HEK293 (cell line): ENCODE measurements at regions not wholly inside any gene's neighbourhood (a gene's known extent, or its start where the extent isn't known, plus 50 kb on each side); places are given as distances from the start of the nearest gene placed in this dataset.

Experiments
- CTCF ChIA-PET: fragments of 350-600 bp; formaldehyde crosslinking; extraction: SDS; loops from one replicate; lab custom pipeline; 2021; ENCODE audit warnings: antibody characterized with exemption; lab: Yijun Ruan, JAX
- POLR2A ChIA-PET: fragments of 300-600 bp; formaldehyde crosslinking; extraction: SDS; loops from one replicate; lab custom pipeline; 2020; ENCODE audit warnings: antibody characterized with exemption, inconsistent platforms; lab: Yijun Ruan, JAX
- H3K27ac ChIP-seq: fragments of 200-500 bp; sonication (Bioruptor generic); 2 replicates; pipeline ENCODE4 v1.5.1; 2014; ENCODE audit warnings: low read depth, low read length, control low read depth, inconsistent platforms; ENCODE audit errors: extremely low read depth
- H3K36me3 ChIP-seq, 2 experiments: fragments of 200-500 bp in 1 of 2; sonication (Bioruptor generic) in 1 of 2; 1 replicate in 1 of 2; 2 replicates in 1 of 2; pipeline ENCODE4 v1.5.1; 2014 to 2017; ENCODE audit warnings: inconsistent platforms in 2 of 2, low read length in 2 of 2; ENCODE audit not compliant: control insufficient read depth in 2 of 2, insufficient read depth in 1 of 2
- H3K4me1 ChIP-seq: fragments of 200-500 bp; sonication (Bioruptor generic); 2 replicates; pipeline ENCODE4 v1.5.1; 2014; ENCODE audit warnings: mild to moderate bottlenecking, low read length, inconsistent platforms; ENCODE audit not compliant: control insufficient read depth, insufficient read depth
- H3K4me3 ChIP-seq: 2 replicates; pipeline ENCODE4 v1.5.1; 2011; ENCODE audit warnings: low read depth, mild to moderate bottlenecking, control low read depth, low read length, moderate library complexity
- H3K9me3 ChIP-seq: fragments of 200-500 bp; sonication (Bioruptor generic); 2 replicates; pipeline ENCODE4 v1.5.1; 2014; ENCODE audit warnings: low read depth, low read length, inconsistent platforms; ENCODE audit not compliant: control insufficient read depth, insufficient read depth
- MZF1 ChIP-seq: fragments of 450-650 bp; formaldehyde crosslinking; IDR thresholded peaks from 2 replicates; pipeline ENCODE4 v1.5.1; 2017; ENCODE audit warnings: missing biosample characterization, missing genetic modification characterization, borderline replicate concordance
- OSR2 ChIP-seq: fragments of 450-650 bp; formaldehyde crosslinking; IDR thresholded peaks from 2 replicates; pipeline ENCODE4 v1.5.1; 2016; ENCODE audit warnings: missing biosample characterization, missing genetic modification characterization
- RBAK ChIP-seq: fragments of 450-650 bp; formaldehyde crosslinking; IDR thresholded peaks from 2 replicates; pipeline ENCODE4 v1.5.1; 2016; ENCODE audit warnings: missing biosample characterization, missing genetic modification characterization
- SCRT1 ChIP-seq: fragments of 450-650 bp; formaldehyde crosslinking; IDR thresholded peaks from 2 replicates; pipeline ENCODE4 v1.5.1; 2016; ENCODE audit warnings: missing biosample characterization, missing genetic modification characterization, borderline replicate concordance
- ZBTB21 ChIP-seq: fragments of 450-650 bp; formaldehyde crosslinking; IDR thresholded peaks from 2 replicates; pipeline ENCODE4 v1.5.1; 2017; ENCODE audit warnings: missing biosample characterization, missing genetic modification characterization
- ZBTB7A ChIP-seq: fragments of 450-650 bp; formaldehyde crosslinking; IDR thresholded peaks from 2 replicates; pipeline ENCODE4 v1.5.1; 2016; ENCODE audit warnings: low read depth, missing biosample characterization, missing genetic modification characterization
- ZNF138 ChIP-seq: fragments of 450-650 bp; formaldehyde crosslinking; IDR thresholded peaks from 2 replicates; pipeline ENCODE4 v1.5.1; 2016; ENCODE audit warnings: missing biosample characterization, missing genetic modification characterization, borderline replicate concordance
- ZNF140 ChIP-seq: fragments of 450-650 bp; formaldehyde crosslinking; IDR thresholded peaks from 2 replicates; pipeline ENCODE4 v1.5.1; 2016; ENCODE audit warnings: missing biosample characterization, missing genetic modification characterization
- ZNF157 ChIP-seq: fragments of 450-650 bp; formaldehyde crosslinking; IDR thresholded peaks from 2 replicates; pipeline ENCODE4 v1.5.1; 2016; ENCODE audit warnings: missing biosample characterization, missing genetic modification characterization
- ZNF169 ChIP-seq: fragments of 450-650 bp; formaldehyde crosslinking; IDR thresholded peaks from 2 replicates; pipeline ENCODE4 v1.5.1; 2016; ENCODE audit warnings: missing biosample characterization, missing genetic modification characterization
- ZNF19 ChIP-seq: fragments of 450-650 bp; formaldehyde crosslinking; IDR thresholded peaks from 2 replicates; pipeline ENCODE4; 2016; ENCODE audit warnings: missing biosample characterization, missing genetic modification characterization, low read depth
- ZNF214 ChIP-seq: fragments of 450-650 bp; formaldehyde crosslinking; IDR thresholded peaks from 2 replicates; pipeline ENCODE4 v1.5.1; 2017; ENCODE audit warnings: missing biosample characterization, mild to moderate bottlenecking, missing genetic modification characterization, borderline replicate concordance
- ZNF23 ChIP-seq: fragments of 450-650 bp; formaldehyde crosslinking; IDR thresholded peaks from 2 replicates; pipeline ENCODE4 v1.5.1; 2016; ENCODE audit warnings: missing biosample characterization, missing genetic modification characterization, borderline replicate concordance
- ZNF248 ChIP-seq: fragments of 450-650 bp; formaldehyde crosslinking; IDR thresholded peaks from 2 replicates; pipeline ENCODE4 v1.5.1; 2017; ENCODE audit warnings: missing biosample characterization, missing genetic modification characterization
- ZNF274 ChIP-seq, 2 experiments: fragments of 200-500 bp in 1 of 2; fragments of 450-650 bp in 1 of 2; sonication (Bioruptor generic) in 1 of 2; formaldehyde crosslinking in 1 of 2; IDR thresholded peaks; 2 replicates each; pipeline versions ENCODE4 v1.5.1 to v1.6.1; 2014 to 2016; ENCODE audit warnings: borderline replicate concordance in 1 of 2, inconsistent platforms in 1 of 2, low read length in 1 of 2, missing biosample characterization in 1 of 2, missing genetic modification characterization in 1 of 2
- ZNF341 ChIP-seq: fragments of 450-650 bp; formaldehyde crosslinking; IDR thresholded peaks from 2 replicates; pipeline ENCODE4; 2016; ENCODE audit warnings: low read depth, missing biosample characterization, missing genetic modification characterization
- ZNF350 ChIP-seq: fragments of 450-650 bp; formaldehyde crosslinking; IDR thresholded peaks from 2 replicates; pipeline ENCODE4 v1.5.0; 2017; ENCODE audit warnings: missing biosample characterization, mild to moderate bottlenecking, missing genetic modification characterization
- ZNF433 ChIP-seq: fragments of 450-650 bp; formaldehyde crosslinking; IDR thresholded peaks from 2 replicates; pipeline ENCODE4 v1.5.1; 2016; ENCODE audit warnings: missing biosample characterization, missing genetic modification characterization, low read depth
- ZNF501 ChIP-seq: fragments of 450-650 bp; formaldehyde crosslinking; IDR thresholded peaks from 2 replicates; pipeline ENCODE4 v1.5.1; 2016; ENCODE audit warnings: missing biosample characterization, missing genetic modification characterization
- ZNF514 ChIP-seq: fragments of 450-650 bp; formaldehyde crosslinking; IDR thresholded peaks from 2 replicates; pipeline ENCODE4 v1.5.1; 2016; ENCODE audit warnings: missing biosample characterization, missing genetic modification characterization
- ZNF561 ChIP-seq: fragments of 450-650 bp; IDR thresholded peaks from 2 replicates; pipeline ENCODE4 v1.5.1; 2018; ENCODE audit warnings: missing biosample characterization, missing genetic modification characterization, borderline replicate concordance
- ZNF621 ChIP-seq: fragments of 450-650 bp; formaldehyde crosslinking; IDR thresholded peaks from 2 replicates; pipeline ENCODE4 v1.5.1; 2017; ENCODE audit warnings: missing biosample characterization, missing genetic modification characterization
- ZNF658 ChIP-seq: fragments of 450-650 bp; formaldehyde crosslinking; IDR thresholded peaks from 2 replicates; pipeline ENCODE4; 2016; ENCODE audit warnings: missing biosample characterization, missing genetic modification characterization
- ZNF670 ChIP-seq: fragments of 450-650 bp; formaldehyde crosslinking; IDR thresholded peaks from 2 replicates; pipeline ENCODE4 v1.5.1; 2016; ENCODE audit warnings: missing biosample characterization, missing genetic modification characterization, low read depth
- ZNF707 ChIP-seq: fragments of 450-650 bp; formaldehyde crosslinking; IDR thresholded peaks from 2 replicates; pipeline ENCODE4 v1.5.1; 2016; ENCODE audit warnings: missing biosample characterization, missing genetic modification characterization
- ZNF76 ChIP-seq: fragments of 450-650 bp; formaldehyde crosslinking; IDR thresholded peaks from 2 replicates; pipeline ENCODE4; 2016; ENCODE audit warnings: low read depth, missing biosample characterization, missing genetic modification characterization, borderline replicate concordance
- TF ChIP-seq, protein P1 (sequence below): fragments of 450-650 bp; formaldehyde crosslinking; IDR thresholded peaks from 2 replicates; pipeline ENCODE4 v1.5.1; 2016; ENCODE audit warnings: missing biosample characterization, missing genetic modification characterization
- TF ChIP-seq, protein P2 (sequence below): fragments of 450-650 bp; formaldehyde crosslinking; optimal IDR thresholded peaks from 2 replicates; pipeline ENCODE3; 2016; ENCODE audit warnings: missing biosample characterization, mild to moderate bottlenecking, missing genetic modification characterization
- TF ChIP-seq, protein P3 (sequence below): fragments of 450-650 bp; formaldehyde crosslinking; IDR thresholded peaks from 2 replicates; pipeline ENCODE4 v1.5.1; 2016; ENCODE audit warnings: missing biosample characterization, missing genetic modification characterization
- TF ChIP-seq, protein P4 (sequence below): fragments of 450-650 bp; formaldehyde crosslinking; IDR thresholded peaks from 2 replicates; pipeline ENCODE4 v1.5.1; 2017; ENCODE audit warnings: missing biosample characterization, missing genetic modification characterization
- TF ChIP-seq, protein P5 (sequence below): fragments of 450-650 bp; formaldehyde crosslinking; IDR thresholded peaks from 2 replicates; pipeline ENCODE4 v1.5.1; 2016; ENCODE audit warnings: missing biosample characterization, missing genetic modification characterization
- TF ChIP-seq, protein P6 (sequence below): fragments of 450-650 bp; formaldehyde crosslinking; IDR thresholded peaks from 2 replicates; pipeline ENCODE4 v1.5.1; 2017; ENCODE audit warnings: missing biosample characterization, missing genetic modification characterization

DNA sequence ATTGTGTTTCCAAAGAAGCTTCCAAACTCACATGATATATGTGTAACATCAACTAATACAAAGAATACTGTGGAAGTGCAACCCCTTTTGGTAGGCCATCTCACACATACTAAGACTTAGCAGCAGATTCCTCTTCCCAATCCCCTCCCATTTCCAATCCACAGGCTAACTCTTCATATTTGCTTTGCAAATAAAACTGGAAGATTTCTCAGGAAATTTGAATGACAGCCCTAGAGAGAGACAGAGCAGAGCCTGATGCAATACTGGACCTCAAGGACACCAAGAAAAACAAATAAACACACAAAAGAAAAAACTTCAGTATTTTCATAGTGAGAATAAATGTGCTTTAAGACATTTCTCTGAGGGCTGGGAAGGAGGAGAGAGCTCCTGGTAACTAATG lies 190.2 kb upstream of the BRINP3 start (continued):
- TF ChIP-seq, protein P1, sequence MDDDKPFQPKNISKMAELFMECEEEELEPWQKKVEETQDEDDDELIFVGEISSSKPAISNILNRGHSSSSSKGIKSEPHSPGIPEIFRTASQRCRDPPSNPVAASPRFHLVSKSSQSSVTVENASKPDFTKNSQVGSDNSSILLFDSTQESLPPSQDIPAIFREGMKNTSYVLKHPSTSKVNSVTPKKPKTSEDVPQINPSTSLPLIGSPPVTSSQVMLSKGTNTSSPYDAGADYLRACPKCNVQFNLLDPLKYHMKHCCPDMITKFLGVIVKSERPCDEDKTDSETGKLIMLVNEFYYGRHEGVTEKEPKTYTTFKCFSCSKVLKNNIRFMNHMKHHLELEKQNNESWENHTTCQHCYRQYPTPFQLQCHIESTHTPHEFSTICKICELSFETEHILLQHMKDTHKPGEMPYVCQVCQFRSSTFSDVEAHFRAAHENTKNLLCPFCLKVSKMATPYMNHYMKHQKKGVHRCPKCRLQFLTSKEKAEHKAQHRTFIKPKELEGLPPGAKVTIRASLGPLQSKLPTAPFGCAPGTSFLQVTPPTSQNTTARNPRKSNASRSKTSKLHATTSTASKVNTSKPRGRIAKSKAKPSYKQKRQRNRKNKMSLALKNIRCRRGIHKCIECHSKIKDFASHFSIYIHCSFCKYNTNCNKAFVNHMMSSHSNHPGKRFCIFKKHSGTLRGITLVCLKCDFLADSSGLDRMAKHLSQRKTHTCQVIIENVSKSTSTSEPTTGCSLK (tag by site-specific recombination) = no peak
- TF ChIP-seq ZNF169 (tag by site-specific recombination) (no peak), ZNF707 (tag by site-specific recombination) (no peak), ZNF248 (tag by site-specific recombination) (no peak), ZNF350 (no peak)
- TF ChIP-seq, protein P2, sequence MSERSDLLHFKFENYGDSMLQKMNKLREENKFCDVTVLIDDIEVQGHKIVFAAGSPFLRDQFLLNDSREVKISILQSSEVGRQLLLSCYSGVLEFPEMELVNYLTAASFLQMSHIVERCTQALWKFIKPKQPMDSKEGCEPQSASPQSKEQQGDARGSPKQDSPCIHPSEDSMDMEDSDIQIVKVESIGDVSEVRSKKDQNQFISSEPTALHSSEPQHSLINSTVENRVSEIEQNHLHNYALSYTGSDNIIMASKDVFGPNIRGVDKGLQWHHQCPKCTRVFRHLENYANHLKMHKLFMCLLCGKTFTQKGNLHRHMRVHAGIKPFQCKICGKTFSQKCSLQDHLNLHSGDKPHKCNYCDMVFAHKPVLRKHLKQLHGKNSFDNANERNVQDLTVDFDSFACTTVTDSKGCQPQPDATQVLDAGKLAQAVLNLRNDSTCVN = no peak
- TF ChIP-seq, protein P3, sequence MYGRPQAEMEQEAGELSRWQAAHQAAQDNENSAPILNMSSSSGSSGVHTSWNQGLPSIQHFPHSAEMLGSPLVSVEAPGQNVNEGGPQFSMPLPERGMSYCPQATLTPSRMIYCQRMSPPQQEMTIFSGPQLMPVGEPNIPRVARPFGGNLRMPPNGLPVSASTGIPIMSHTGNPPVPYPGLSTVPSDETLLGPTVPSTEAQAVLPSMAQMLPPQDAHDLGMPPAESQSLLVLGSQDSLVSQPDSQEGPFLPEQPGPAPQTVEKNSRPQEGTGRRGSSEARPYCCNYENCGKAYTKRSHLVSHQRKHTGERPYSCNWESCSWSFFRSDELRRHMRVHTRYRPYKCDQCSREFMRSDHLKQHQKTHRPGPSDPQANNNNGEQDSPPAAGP (tag by site-specific recombination) = no peak
- TF ChIP-seq, protein P4, sequence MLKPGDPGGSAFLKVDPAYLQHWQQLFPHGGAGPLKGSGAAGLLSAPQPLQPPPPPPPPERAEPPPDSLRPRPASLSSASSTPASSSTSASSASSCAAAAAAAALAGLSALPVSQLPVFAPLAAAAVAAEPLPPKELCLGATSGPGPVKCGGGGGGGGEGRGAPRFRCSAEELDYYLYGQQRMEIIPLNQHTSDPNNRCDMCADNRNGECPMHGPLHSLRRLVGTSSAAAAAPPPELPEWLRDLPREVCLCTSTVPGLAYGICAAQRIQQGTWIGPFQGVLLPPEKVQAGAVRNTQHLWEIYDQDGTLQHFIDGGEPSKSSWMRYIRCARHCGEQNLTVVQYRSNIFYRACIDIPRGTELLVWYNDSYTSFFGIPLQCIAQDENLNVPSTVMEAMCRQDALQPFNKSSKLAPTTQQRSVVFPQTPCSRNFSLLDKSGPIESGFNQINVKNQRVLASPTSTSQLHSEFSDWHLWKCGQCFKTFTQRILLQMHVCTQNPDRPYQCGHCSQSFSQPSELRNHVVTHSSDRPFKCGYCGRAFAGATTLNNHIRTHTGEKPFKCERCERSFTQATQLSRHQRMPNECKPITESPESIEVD (tag by site-specific recombination) = no peak

DNA sequence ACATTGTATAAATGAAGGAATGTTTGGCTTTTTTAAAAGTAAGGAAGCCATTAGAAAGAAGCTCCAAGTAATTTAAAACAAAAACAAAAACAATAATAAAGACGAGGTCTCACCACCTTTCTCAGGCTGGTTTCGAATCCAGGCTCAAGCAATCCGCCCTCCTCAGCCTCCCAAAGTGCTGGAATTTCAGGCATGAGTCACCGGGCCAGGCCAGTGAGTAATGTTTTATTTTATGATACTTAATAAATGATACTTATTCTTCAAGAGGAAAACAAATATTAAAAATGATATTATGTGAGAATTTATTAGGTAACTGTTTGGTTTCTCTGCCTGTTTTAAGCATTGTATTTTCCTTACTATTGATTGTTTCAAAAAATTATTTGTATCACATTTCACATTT lies 201.4 kb upstream of the BRINP3 start:
- POLR2A ChIA-PET = no interaction called here
- CTCF ChIA-PET = no interaction called here
- H3K27ac ChIP-seq = no peak overlapping the region

DNA sequence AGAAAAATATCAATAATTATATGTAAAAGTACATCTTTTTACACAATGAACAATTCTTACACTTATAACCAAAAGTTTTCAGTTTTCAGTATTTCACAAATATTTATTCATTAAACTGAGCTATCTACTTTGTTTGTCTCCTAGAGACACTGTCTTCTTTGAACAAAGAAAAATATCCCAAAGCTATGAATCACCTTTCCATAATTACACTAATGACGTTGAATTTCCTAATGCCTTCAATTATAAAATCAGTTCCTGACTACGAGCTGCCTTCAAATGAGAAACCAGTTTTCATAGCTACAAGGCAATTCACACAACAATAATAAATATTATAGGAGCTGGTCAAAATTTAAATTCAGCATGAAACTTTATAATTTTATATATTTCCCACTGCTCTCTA lies 201.8 kb upstream of the BRINP3 start:
- H3K9me3 ChIP-seq = no peaks in the 10 kb centered on the region
- POLR2A ChIA-PET = no interaction called here
- CTCF ChIA-PET = no interaction called here
- TF ChIP-seq, protein P5, sequence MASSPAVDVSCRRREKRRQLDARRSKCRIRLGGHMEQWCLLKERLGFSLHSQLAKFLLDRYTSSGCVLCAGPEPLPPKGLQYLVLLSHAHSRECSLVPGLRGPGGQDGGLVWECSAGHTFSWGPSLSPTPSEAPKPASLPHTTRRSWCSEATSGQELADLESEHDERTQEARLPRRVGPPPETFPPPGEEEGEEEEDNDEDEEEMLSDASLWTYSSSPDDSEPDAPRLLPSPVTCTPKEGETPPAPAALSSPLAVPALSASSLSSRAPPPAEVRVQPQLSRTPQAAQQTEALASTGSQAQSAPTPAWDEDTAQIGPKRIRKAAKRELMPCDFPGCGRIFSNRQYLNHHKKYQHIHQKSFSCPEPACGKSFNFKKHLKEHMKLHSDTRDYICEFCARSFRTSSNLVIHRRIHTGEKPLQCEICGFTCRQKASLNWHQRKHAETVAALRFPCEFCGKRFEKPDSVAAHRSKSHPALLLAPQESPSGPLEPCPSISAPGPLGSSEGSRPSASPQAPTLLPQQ (tag by site-specific recombination) = no peak
- TF ChIP-seq ZNF501 (tag by site-specific recombination) = no peak
- no peak for TF ChIP-seq ZNF138 (tag by site-specific recombination)
- TF ChIP-seq ZNF274 (IDR thresholded peaks at IDR 0.05; ENCODE audit: low read length) = no peak
- TF ChIP-seq ZNF274 (tag by site-specific recombination; IDR thresholded peaks at IDR 0.05; ENCODE audit: borderline replicate concordance) = no peak
- TF ChIP-seq ZNF140 = no peak
- TF ChIP-seq MZF1 (tag by site-specific recombination) = no peak
- no peak for TF ChIP-seq ZNF157
- TF ChIP-seq ZBTB21 (tag by site-specific recombination) = no peak
- no peak for TF ChIP-seq ZNF561 (tag by site-specific recombination)
- no peak for TF ChIP-seq ZNF658 (tag by site-specific recombination)
- no peak for TF ChIP-seq ZNF76 (tag by site-specific recombination)

More for the DNA sequence above, 201.4 kb upstream of the BRINP3 start:
- Histone ChIP-seq H3K36me3 (no peaks in the 10 kb centered on the region), H3K4me3 (no peak overlapping the region), H3K4me1 (no peaks in the 10 kb centered on the region), H3K9me3 (no peaks in the 10 kb centered on the region)
- no peak for TF ChIP-seq ZNF433 (tag by site-specific recombination)
- no peak for TF ChIP-seq OSR2 (tag by site-specific recombination)
- TF ChIP-seq ZNF214 (tag by site-specific recombination) = no peak
- no peak for TF ChIP-seq ZNF621 (tag by site-specific recombination)
- no peak for TF ChIP-seq RBAK (tag by site-specific recombination)
- TF ChIP-seq ZNF501 (tag by site-specific recombination) = no peak
- TF ChIP-seq ZNF23 = no peak
- no peak for TF ChIP-seq ZNF19 (tag by site-specific recombination)
- TF ChIP-seq, protein P6, sequence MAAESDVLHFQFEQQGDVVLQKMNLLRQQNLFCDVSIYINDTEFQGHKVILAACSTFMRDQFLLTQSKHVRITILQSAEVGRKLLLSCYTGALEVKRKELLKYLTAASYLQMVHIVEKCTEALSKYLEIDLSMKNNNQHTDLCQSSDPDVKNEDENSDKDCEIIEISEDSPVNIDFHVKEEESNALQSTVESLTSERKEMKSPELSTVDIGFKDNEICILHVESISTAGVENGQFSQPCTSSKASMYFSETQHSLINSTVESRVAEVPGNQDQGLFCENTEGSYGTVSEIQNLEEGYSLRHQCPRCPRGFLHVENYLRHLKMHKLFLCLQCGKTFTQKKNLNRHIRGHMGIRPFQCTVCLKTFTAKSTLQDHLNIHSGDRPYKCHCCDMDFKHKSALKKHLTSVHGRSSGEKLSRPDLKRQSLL (tag by site-specific recombination) = no peak
- no peak for TF ChIP-seq SCRT1 (tag by site-specific recombination)
- no peak for TF ChIP-seq ZNF514 (tag by site-specific recombination)
- no peak for TF ChIP-seq ZNF670 (tag by site-specific recombination)
- TF ChIP-seq ZBTB7A = no peak
- TF ChIP-seq ZNF341 = no peak

More for the DNA sequence above, 201.8 kb upstream of the BRINP3 start:
- H3K4me1 ChIP-seq = no peaks in the 10 kb centered on the region
- no peak overlapping the region for H3K27ac ChIP-seq
- H3K4me3 ChIP-seq = no peak overlapping the region
- H3K36me3 ChIP-seq = no peaks in the 10 kb centered on the region
